Tibial nerve (tissue), 4 donors: ENCODE measurements at regions not wholly inside any gene's neighbourhood (a gene's known extent, or its start where the extent isn't known, plus 50 kb on each side); places are given as distances from the start of the nearest gene placed in this dataset.

Experiments
- DNase-seq, 2 donors: peaks; one replicate each; pipeline ENCODE4 v3.0.0-alpha.2; 2019; ENCODE audit warnings: low spot score in 2 of 2
- H3K27ac ChIP-seq, 4 donors: fragments of 200-600 bp; sonication (generic) in 3 of 4; one replicate each; pipeline ENCODE4 v1.5.1; 2017 to 2019; ENCODE audit warnings: mild to moderate bottlenecking in 1 of 4
- H3K27me3 ChIP-seq, 2 donors: fragments of 200-600 bp; sonication (generic) in 1 of 2; one replicate each; pipeline versions ENCODE4 v1.5.1 to v1.6.0; 2017 to 2019
- H3K36me3 ChIP-seq, 3 donors: fragments of 200-600 bp; sonication (generic); one replicate each; pipeline ENCODE4 v1.5.1; 2018 to 2019
- H3K4me1 ChIP-seq, 4 donors: fragments of 200-600 bp; sonication (generic) in 3 of 4; one replicate each; pipeline ENCODE4 v1.5.1; 2017 to 2019
- H3K4me3 ChIP-seq, 4 donors: fragments of 200-600 bp; sonication (generic) in 3 of 4; one replicate each; pipeline ENCODE4 v1.5.1; 2017 to 2019; ENCODE audit warnings: mild to moderate bottlenecking in 1 of 4, moderate library complexity in 1 of 4
- H3K9me3 ChIP-seq, 4 donors: fragments of 200-600 bp; sonication (generic) in 3 of 4; one replicate each; pipeline ENCODE4 v1.5.1; 2017 to 2019
- EP300 ChIP-seq, 2 donors: sonication (generic); formaldehyde crosslinking; IDR thresholded peaks; one replicate each; pipeline ENCODE4 v1.6.1; 2017; ENCODE audit warnings: antibody characterized with exemption in 2 of 2, mild to moderate bottlenecking in 1 of 2
- POLR2A ChIP-seq, 2 donors: fragments of 450-650 bp; IDR thresholded peaks; one replicate each; pipeline ENCODE4 v1.6.1; 2017; ENCODE audit warnings: antibody characterized with exemption in 2 of 2, mild to moderate bottlenecking in 2 of 2, moderate library complexity in 2 of 2
- WGBS, 2 donors: methylation state at CpG; one replicate each; pipeline ENCODE4 v1.1.5; 2018; 5-methylcytosine and 5-hydroxymethylcytosine counted together
- TF ChIP-seq, protein P1 (sequence below), 5 experiments: fragments of 200-600 bp in 3 of 5; fragments of 450-650 bp in 2 of 5; sonication (generic) in 3 of 5; IDR thresholded peaks; one replicate each; pipeline ENCODE4 v1.5.1; 2016 to 2019; ENCODE audit warnings: antibody characterized with exemption in 5 of 5, mild to moderate bottlenecking in 3 of 5, moderate library complexity in 2 of 5

DNA sequence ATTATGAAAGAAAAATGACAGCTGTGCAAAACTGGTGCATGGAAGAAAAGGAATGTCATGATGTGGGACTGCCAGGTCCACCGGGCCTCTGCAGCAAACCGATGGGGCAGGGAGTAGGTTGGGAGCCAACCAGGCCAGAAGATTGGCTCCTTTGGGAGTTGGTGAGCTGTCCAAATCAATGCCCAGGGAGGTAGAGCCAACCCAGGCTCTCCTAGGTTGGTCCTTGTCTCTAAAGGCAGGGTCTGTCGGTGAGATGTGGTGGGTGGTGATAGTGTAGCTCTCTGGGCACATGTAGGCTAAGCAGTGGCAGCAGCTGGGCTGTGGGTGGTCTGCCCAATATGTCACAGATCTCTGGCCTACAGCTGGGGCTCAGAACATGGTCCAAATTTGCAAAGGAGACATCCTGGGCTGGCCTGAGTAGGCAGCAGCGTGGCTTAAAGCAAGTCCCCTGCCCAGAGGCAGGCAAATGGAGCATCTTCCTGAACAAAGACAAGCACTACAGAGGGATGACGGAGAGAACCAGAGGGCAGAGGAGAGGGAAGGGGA is 61.2 kb upstream of the PRDX6 start:
- peaks cover 0 to 14% (median 4%) of the 10 kb centered on the region in 3 donors for H3K36me3 ChIP-seq
- 68 to 73% methylated on average over 5 of the region's 5 CpGs for WGBS, 2 donors
- peaks cover 0 to 10% (median 0%) of the 10 kb centered on the region in 4 donors for H3K4me1 ChIP-seq
- TF ChIP-seq POLR2A (IDR thresholded peaks at IDR 0.05), result no peak
- TF ChIP-seq, protein P1, sequence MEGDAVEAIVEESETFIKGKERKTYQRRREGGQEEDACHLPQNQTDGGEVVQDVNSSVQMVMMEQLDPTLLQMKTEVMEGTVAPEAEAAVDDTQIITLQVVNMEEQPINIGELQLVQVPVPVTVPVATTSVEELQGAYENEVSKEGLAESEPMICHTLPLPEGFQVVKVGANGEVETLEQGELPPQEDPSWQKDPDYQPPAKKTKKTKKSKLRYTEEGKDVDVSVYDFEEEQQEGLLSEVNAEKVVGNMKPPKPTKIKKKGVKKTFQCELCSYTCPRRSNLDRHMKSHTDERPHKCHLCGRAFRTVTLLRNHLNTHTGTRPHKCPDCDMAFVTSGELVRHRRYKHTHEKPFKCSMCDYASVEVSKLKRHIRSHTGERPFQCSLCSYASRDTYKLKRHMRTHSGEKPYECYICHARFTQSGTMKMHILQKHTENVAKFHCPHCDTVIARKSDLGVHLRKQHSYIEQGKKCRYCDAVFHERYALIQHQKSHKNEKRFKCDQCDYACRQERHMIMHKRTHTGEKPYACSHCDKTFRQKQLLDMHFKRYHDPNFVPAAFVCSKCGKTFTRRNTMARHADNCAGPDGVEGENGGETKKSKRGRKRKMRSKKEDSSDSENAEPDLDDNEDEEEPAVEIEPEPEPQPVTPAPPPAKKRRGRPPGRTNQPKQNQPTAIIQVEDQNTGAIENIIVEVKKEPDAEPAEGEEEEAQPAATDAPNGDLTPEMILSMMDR (IDR thresholded peaks at IDR 0.05), result no peak
- TF ChIP-seq EP300 (IDR thresholded peaks at IDR 0.05), result no peak
- no peak for DNase-seq
- H3K9me3 ChIP-seq, result no peaks in the 10 kb centered on the region
- no peaks in the 10 kb centered on the region for H3K27me3 ChIP-seq
- peak overlapping the region in 1 of 4 donors; percentile 37 for H3K27ac ChIP-seq
- H3K4me3 ChIP-seq, result no peak overlapping the region

DNA sequence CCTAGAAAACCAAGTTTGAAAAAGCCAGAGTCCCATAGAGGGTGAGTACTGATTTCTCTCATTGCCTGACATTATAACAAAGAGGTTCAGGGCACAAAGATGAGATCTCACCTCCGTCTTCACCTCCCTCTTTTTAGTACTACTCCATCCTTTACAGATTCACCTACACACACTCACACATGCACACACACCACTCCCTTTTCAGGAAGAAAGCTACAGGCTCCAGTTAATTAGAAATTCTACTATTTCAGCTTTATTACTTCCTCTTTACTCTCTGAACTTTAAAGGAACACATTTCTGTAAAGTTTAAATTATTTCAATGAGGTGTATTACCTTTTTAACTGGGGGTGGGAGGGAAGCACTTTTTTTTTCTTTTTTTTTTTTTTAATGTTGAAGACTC is 59.6 kb upstream of the PRDX6 start:
- WGBS, 2 donors, result 58 to 69% methylated on average over 1 of the region's 1 CpG
- H3K4me1 ChIP-seq, result peaks cover 0 to 10% (median 0%) of the 10 kb centered on the region in 4 donors

DNA sequence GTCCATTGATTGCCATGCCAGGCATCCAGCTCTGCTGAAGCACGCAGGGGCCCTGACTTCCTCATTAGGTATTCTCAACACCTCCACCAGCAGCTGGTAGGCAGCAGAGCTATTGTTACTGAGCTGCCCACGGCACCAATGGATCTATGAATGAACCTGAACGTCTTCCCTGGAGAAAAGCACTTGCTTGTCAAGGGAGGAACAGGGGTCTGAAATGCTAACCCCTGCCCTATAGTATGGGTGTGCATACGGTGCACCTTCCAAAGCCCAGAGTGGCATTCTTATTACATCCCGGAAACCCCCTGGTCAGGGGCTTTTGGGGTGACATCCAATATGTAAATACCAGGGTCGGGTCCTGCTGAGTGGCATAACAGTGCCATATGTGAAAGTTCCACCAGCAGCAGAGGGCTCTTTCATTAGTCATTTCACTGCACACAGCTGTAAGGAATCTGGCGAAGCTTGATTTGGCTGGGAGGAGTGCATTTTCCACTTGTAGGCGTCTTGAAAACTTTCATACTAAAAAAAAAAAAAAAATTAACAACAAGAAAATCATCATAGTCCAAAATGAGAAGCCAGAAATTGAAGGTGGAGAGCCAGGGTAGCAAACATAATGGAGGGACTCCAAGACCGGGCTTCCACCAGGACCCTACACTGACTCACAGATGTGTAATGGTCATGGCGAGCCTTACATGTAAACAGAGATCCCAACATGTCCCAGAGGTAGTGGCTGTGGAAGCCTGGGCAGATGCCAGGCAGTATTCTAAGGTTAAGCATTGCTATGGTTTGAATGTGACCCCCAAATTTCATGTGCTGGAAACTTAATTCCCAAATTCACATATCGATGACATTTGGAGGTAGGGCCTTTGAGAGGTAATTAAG is 58.8 kb upstream of the PRDX6 start:
- H3K27me3 ChIP-seq, result no peaks in the 10 kb centered on the region
- H3K36me3 ChIP-seq, result peaks cover 0 to 12% (median 4%) of the 10 kb centered on the region in 3 donors
- H3K9me3 ChIP-seq, result no peaks in the 10 kb centered on the region
- no peak overlapping the region for H3K4me3 ChIP-seq
- H3K27ac ChIP-seq, result no peak overlapping the region
- WGBS, 2 donors, result 72 to 82% methylated on average over 11 of the region's 11 CpGs
- TF ChIP-seq POLR2A (IDR thresholded peaks at IDR 0.05), result no peak
- TF ChIP-seq, protein P1 (IDR thresholded peaks at IDR 0.05), result no peak
- no peak for TF ChIP-seq EP300 (IDR thresholded peaks at IDR 0.05)
- DNase-seq, result no peak
- H3K4me1 ChIP-seq, result peaks cover 0 to 10% (median 0%) of the 10 kb centered on the region in 4 donors

More for the DNA sequence above, 59.6 kb upstream of the PRDX6 start:
- H3K36me3 ChIP-seq, result peaks cover 0 to 12% (median 4%) of the 10 kb centered on the region in 3 donors
- H3K27me3 ChIP-seq, result no peaks in the 10 kb centered on the region
- no peak overlapping the region for H3K4me3 ChIP-seq
- no peak overlapping the region for H3K27ac ChIP-seq
- DNase-seq, result no peak
- TF ChIP-seq EP300 (IDR thresholded peaks at IDR 0.05), result no peak
- TF ChIP-seq POLR2A (IDR thresholded peaks at IDR 0.05), result no peak
- TF ChIP-seq, protein P1 (IDR thresholded peaks at IDR 0.05), result no peak
- no peaks in the 10 kb centered on the region for H3K9me3 ChIP-seq

DNA sequence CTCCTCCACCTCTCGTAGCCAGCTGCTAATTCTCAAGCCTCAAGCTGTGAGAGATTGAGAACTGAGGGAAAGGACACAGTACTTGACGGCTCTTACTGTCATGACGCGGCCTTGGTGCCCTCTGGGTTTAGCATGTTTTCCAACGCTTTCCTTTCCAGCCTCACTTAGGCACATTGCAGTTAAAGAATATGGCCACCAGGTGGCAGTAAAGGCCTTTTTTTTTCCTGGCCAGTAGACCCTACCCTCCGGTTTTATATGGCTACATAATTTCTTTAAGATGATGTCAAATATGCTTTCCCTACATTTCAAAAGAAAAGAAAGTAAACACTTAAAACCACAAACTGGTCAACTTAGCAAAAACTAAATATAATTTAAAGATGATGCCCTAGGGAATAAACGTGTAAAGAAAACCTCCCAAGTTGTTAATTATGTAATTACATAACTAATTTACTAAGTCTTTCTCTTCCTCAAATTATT is 56.8 kb upstream of the PRDX6 start:
- Histone ChIP-seq H3K9me3 (no peaks in the 10 kb centered on the region), H3K4me1 (peaks cover 0 to 10% (median 0%) of the 10 kb centered on the region in 4 donors), H3K27ac (peak overlapping the region in 2 of 4 donors; percentile 4 to 49), H3K36me3 (peaks cover 0 to 6% (median 4%) of the 10 kb centered on the region in 3 donors), H3K4me3 (no peak overlapping the region), H3K27me3 (no peaks in the 10 kb centered on the region)
- 11 to 12% methylated on average over 7 of the region's 7 CpGs for WGBS, 2 donors
- TF ChIP-seq POLR2A (IDR thresholded peaks at IDR 0.05) (no peak), EP300 (IDR thresholded peaks at IDR 0.05) (peak in 1 of 2 donors; percentile 54)
- TF ChIP-seq, protein P1 (IDR thresholded peaks at IDR 0.05), result peak; percentile 77 to 90 (median 84)
- peak in 1 of 2 donors; percentile 46 for DNase-seq

DNA sequence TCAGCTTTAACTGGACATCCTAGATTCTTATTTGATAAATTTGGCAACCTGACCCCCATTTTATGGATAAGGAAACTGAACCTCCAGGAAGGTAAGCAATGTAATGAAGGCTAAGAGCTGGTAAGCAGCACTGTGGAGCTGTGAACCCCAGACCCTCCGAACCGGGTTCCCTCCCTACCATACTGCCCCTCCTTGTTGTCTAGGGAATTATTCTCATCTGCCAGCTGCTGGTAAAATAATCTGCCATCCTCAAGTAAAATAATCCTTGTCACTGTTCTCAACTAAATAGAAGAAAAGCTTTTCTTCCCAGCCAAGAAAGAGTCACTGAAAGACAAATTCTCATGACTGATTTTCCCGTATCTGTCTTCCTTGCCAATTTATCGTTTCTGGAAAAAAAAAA is 55.8 kb upstream of the PRDX6 start:
- no peak for DNase-seq
- H3K36me3 ChIP-seq, result peaks cover 0 to 5% (median 4%) of the 10 kb centered on the region in 3 donors

More for the DNA sequence above, 55.8 kb upstream of the PRDX6 start:
- WGBS, 2 donors, result 57 to 61% methylated on average over 4 of the region's 4 CpGs
- Histone ChIP-seq H3K4me3 (no peak overlapping the region), H3K27me3 (no peaks in the 10 kb centered on the region), H3K9me3 (no peaks in the 10 kb centered on the region), H3K27ac (no peak overlapping the region), H3K4me1 (peaks cover 0 to 10% (median 0%) of the 10 kb centered on the region in 4 donors)
- no peak for TF ChIP-seq EP300 (IDR thresholded peaks at IDR 0.05)
- TF ChIP-seq, protein P1 (IDR thresholded peaks at IDR 0.05), result no peak
- no peak for TF ChIP-seq POLR2A (IDR thresholded peaks at IDR 0.05)
